HG02943 (cell line): ENCODE measurements at regions not wholly inside any gene's neighbourhood (a gene's known extent, or its start where the extent isn't known, plus 50 kb on each side); places are given as distances from the start of the nearest gene placed in this dataset.

Experiments used
- ATAC-seq: cut with Tn5 transposase; IDR thresholded peaks from one replicate; pipeline ENCODE4 v1.9.1; 2021; ENCODE audit warnings: mild to moderate bottlenecking, low read depth, moderate library complexity; ENCODE audit not compliant: unreplicated experiment

- ATAC-seq = no peak
Observed at GRCh38 chr14:25110106-25110505, 60.2 kb upstream of the STXBP6 start.

GRCh38 chr14:25108959-25109358 is 59.0 kb upstream of the STXBP6 start:
- no peak for ATAC-seq

- no peak for ATAC-seq
Observed at GRCh38 chr14:25108291-25108690, 58.3 kb upstream of the STXBP6 start.

- ATAC-seq = no peak
Observed at GRCh38 chr14:25103820-25104219, 53.9 kb upstream of the STXBP6 start.

- ATAC-seq = no peak
Observed at GRCh38 chr14:25103271-25103670, 53.3 kb upstream of the STXBP6 start.

GRCh38 chr14:25102788-25103187 is 52.8 kb upstream of the STXBP6 start:
- ATAC-seq = no peak

- ATAC-seq = no peak
Observed at GRCh38 chr14:25101276-25101675, 51.3 kb upstream of the STXBP6 start.
